RWPE1 (cell line): ENCODE measurements at regions not wholly inside any gene's neighbourhood (a gene's known extent, or its start where the extent isn't known, plus 50 kb on each side); places are given as distances from the start of the nearest gene placed in this dataset.

Experiments
- CTCF ChIA-PET: fragments of 350-600 bp; sonication (Branson Sonifier 250); formaldehyde crosslinking; extraction: SDS; loops from one replicate; lab custom pipeline; 2021; lab: Yijun Ruan, JAX
- POLR2A ChIA-PET: fragments of 400-600 bp; formaldehyde crosslinking; extraction: SDS; loops from one replicate; lab custom pipeline; 2020; ENCODE audit warnings: antibody characterized with exemption; ENCODE audit not compliant: low non-redundant PET; lab: Yijun Ruan, JAX
- DNase-seq: peaks from one replicate; pipeline ENCODE4 v3.0.0; 2012; ENCODE audit warnings: low spot score
- H3K27ac ChIP-seq: fragments of 450-650 bp; 2 replicates; pipeline ENCODE4 v1.5.1; 2017
- CTCF ChIP-seq: fragments of 450-650 bp; conservative IDR thresholded peaks from 2 replicates; pipeline ENCODE4 v1.5.1; 2017; ENCODE audit warnings: low read depth, mild to moderate bottlenecking

GRCh38 chr6:133170602-133171001 lies 70.6 kb upstream of the EYA4 start:
- POLR2A ChIA-PET = no interaction called here
- no peak for TF ChIP-seq CTCF
- no peak for DNase-seq
- no peak overlapping the region for H3K27ac ChIP-seq
- CTCF ChIA-PET = interaction anchor here (0.6 kb wide), 1 partner anchor 192 kb away, joined by 4 read pairs; no protein-coding TSS in a partner anchor

GRCh38 chr6:133171989-133172604 lies 69.1 kb upstream of the EYA4 start:
- no peak for TF ChIP-seq CTCF
- ChIA-PET CTCF (no interaction called here), POLR2A (no interaction called here)

GRCh38 chr6:133173276-133173675 lies 67.9 kb upstream of the EYA4 start:
- ChIA-PET POLR2A (no interaction called here), CTCF (interaction anchor here (0.6 kb wide), 2 partner anchors 79 to 202 kb away, joined by 3 to 4 read pairs; no protein-coding TSS in a partner anchor)
- H3K27ac ChIP-seq = no peak overlapping the region
- DNase-seq = no peak
- TF ChIP-seq CTCF = no peak

More at GRCh38 chr6:133171989-133172604, 69.1 kb upstream of the EYA4 start:
- H3K27ac ChIP-seq = no peak overlapping the region
- DNase-seq = no peak

- no peak for DNase-seq
- ChIA-PET POLR2A (no interaction called here), CTCF (no interaction called here)
- no peak for TF ChIP-seq CTCF
- H3K27ac ChIP-seq = no peak overlapping the region
Measured at GRCh38 chr6:133179481-133179880, 61.7 kb upstream of the EYA4 start.

- ChIA-PET CTCF (interaction anchor here (0.7 kb wide), 1 partner anchor 25 kb away, joined by 6 read pairs; no protein-coding TSS in a partner anchor), POLR2A (no interaction called here)
- no peak for TF ChIP-seq CTCF
- DNase-seq = no peak
- H3K27ac ChIP-seq = no peak overlapping the region
Measured at GRCh38 chr6:133183691-133184090, 57.5 kb upstream of the EYA4 start.

- POLR2A ChIA-PET = no interaction called here
Measured at GRCh38 chr6:133184798-133185372, 56.3 kb upstream of the EYA4 start.

More at GRCh38 chr6:133184798-133185372, 56.3 kb upstream of the EYA4 start:
- TF ChIP-seq CTCF = peak; percentile 71
- CTCF ChIA-PET = interaction anchor here (0.6 to 0.7 kb wide), 8 partner anchors 23 to 832 kb away, joined by 3 to 6 read pairs (median 3); no protein-coding TSS in a partner anchor
- no peak overlapping the region for H3K27ac ChIP-seq
- DNase-seq = peak; percentile 7
